Mesothelial cell of epicardium (in vitro differentiated cells): ENCODE measurements at regions not wholly inside any gene's neighbourhood (a gene's known extent, or its start where the extent isn't known, plus 50 kb on each side); places are given as distances from the start of the nearest gene placed in this dataset.

Source experiments
- DNase-seq, 2 experiments: peaks; one replicate each; pipeline ENCODE4 v3.0.0; 2021; ENCODE audit warnings: low spot score in 2 of 2; ENCODE audit not compliant: unreplicated experiment in 2 of 2
- H3K27ac Mint-ChIP-seq: 2 replicates; pipeline ENCODE4 v1.8.0; 2021; ENCODE audit warnings: mixed read lengths
- H3K27me3 Mint-ChIP-seq: 2 replicates; pipeline ENCODE4 v1.8.0; 2021; ENCODE audit warnings: low read depth, mixed read lengths
- H3K36me3 Mint-ChIP-seq: 2 replicates; pipeline ENCODE4 v1.8.0; 2021; ENCODE audit warnings: mixed read lengths
- H3K4me1 Mint-ChIP-seq: 2 replicates; pipeline ENCODE4 v1.8.0; 2021; ENCODE audit warnings: mixed read lengths
- H3K4me3 Mint-ChIP-seq: 2 replicates; pipeline ENCODE4 v1.8.0; 2021; ENCODE audit warnings: mild to moderate bottlenecking, moderate library complexity, mixed read lengths
- H3K9me3 Mint-ChIP-seq: 2 replicates; pipeline ENCODE4 v1.8.0; 2021; ENCODE audit warnings: mixed read lengths
- CTCF ChIP-seq: fragments of 200-600 bp; sonication (generic); IDR thresholded peaks from one replicate; pipeline ENCODE4 v1.5.0; 2021; ENCODE audit warnings: antibody characterized with exemption; ENCODE audit not compliant: unreplicated experiment

- peak overlapping the region; percentile 86 for H3K27ac Mint-ChIP-seq
- no peaks in the 10 kb centered on the region for H3K36me3 Mint-ChIP-seq
- H3K4me1 Mint-ChIP-seq = peaks cover 40% of the 10 kb centered on the region
- no peaks in the 10 kb centered on the region for H3K27me3 Mint-ChIP-seq
- no peak for TF ChIP-seq CTCF
- H3K9me3 Mint-ChIP-seq = peaks cover 3% of the 10 kb centered on the region
- no peak for DNase-seq
- H3K4me3 Mint-ChIP-seq = no peak overlapping the region
Observed at GRCh38 chr5:147168578-147169327, 66.1 kb upstream of the STK32A start.

- Mint-ChIP-seq H3K4me1 (peaks cover 40% of the 10 kb centered on the region), H3K27ac (peak overlapping the region; percentile 86), H3K27me3 (no peaks in the 10 kb centered on the region), H3K9me3 (no peaks in the 10 kb centered on the region), H3K36me3 (no peaks in the 10 kb centered on the region), H3K4me3 (no peak overlapping the region)
- DNase-seq = no peak
- TF ChIP-seq CTCF = no peak
Observed at GRCh38 chr5:147169399-147169798, 65.4 kb upstream of the STK32A start.

- H3K4me1 Mint-ChIP-seq = peaks cover 40% of the 10 kb centered on the region
- peak overlapping the region; percentile 86 for H3K27ac Mint-ChIP-seq
- H3K36me3 Mint-ChIP-seq = no peaks in the 10 kb centered on the region
- H3K4me3 Mint-ChIP-seq = no peak overlapping the region
- H3K9me3 Mint-ChIP-seq = no peaks in the 10 kb centered on the region
- no peak for DNase-seq
- H3K27me3 Mint-ChIP-seq = no peaks in the 10 kb centered on the region
- no peak for TF ChIP-seq CTCF
Observed at GRCh38 chr5:147169901-147170300, 64.9 kb upstream of the STK32A start.

GRCh38 chr5:147170603-147171002 is 64.2 kb upstream of the STK32A start:
- Mint-ChIP-seq H3K27ac (peak overlapping the region; percentile 94), H3K9me3 (no peaks in the 10 kb centered on the region), H3K4me1 (peaks cover 43% of the 10 kb centered on the region), H3K4me3 (no peak overlapping the region), H3K27me3 (no peaks in the 10 kb centered on the region), H3K36me3 (no peaks in the 10 kb centered on the region)
- no peak for TF ChIP-seq CTCF
- DNase-seq = no peak

GRCh38 chr5:147174671-147175265 is 60.1 kb upstream of the STK32A start:
- DNase-seq = no peak

More at GRCh38 chr5:147174671-147175265, 60.1 kb upstream of the STK32A start:
- no peak for TF ChIP-seq CTCF
- no peaks in the 10 kb centered on the region for H3K9me3 Mint-ChIP-seq
- no peaks in the 10 kb centered on the region for H3K27me3 Mint-ChIP-seq
- no peak overlapping the region for H3K27ac Mint-ChIP-seq
- no peaks in the 10 kb centered on the region for H3K36me3 Mint-ChIP-seq
- peaks cover 23% of the 10 kb centered on the region for H3K4me1 Mint-ChIP-seq
- H3K4me3 Mint-ChIP-seq = no peak overlapping the region
